OCI-LY7 (cell line): ENCODE measurements at regions not wholly inside any gene's neighbourhood (a gene's known extent, or its start where the extent isn't known, plus 50 kb on each side); places are given as distances from the start of the nearest gene placed in this dataset.

Experiments
- BruUV-seq: library from RNA; stranded (reverse); fragments of 400-500 nt; replicated peaks from 2 replicates; lab custom pipeline; 2021; lab: Mats Ljungman, UMichigan
- CTCF ChIA-PET: fragments of 300-600 bp; sonication (Branson Sonifier 250); formaldehyde crosslinking; loops from one replicate; lab custom pipeline; 2022; ENCODE audit warnings: antibody characterized with exemption; ENCODE audit not compliant: unreplicated experiment; lab: Charles Lee
- POLR2A ChIA-PET: fragments of 300-600 bp; sonication (Branson Sonifier 250); formaldehyde crosslinking; loops from one replicate; lab custom pipeline; 2022; ENCODE audit warnings: antibody characterized with exemption; lab: Charles Lee
- DNase-seq: peaks from one replicate; pipeline ENCODE4 v3.0.0-alpha.2; 2015; ENCODE audit warnings: low spot score
- H2AFZ ChIP-seq: fragments of 200-600 bp; sonication (generic), shearing (Covaris generic); 2 replicates; pipeline ENCODE4 v1.6.1; 2014; ENCODE audit warnings: mild to moderate bottlenecking, antibody characterized with exemption, low read length, moderate library complexity
- H3K27ac ChIP-seq: fragments of 200-600 bp; sonication (generic); 2 replicates; pipeline ENCODE4 v1.5.1; 2014; ENCODE audit warnings: mixed run types, low read depth, mild to moderate bottlenecking, moderate library complexity, low read length, inconsistent platforms; ENCODE audit not compliant: poor library complexity, severe bottlenecking
- H3K36me3 ChIP-seq: fragments of 200-600 bp; sonication (generic); 2 replicates; pipeline ENCODE4 v1.6.1; 2014; ENCODE audit warnings: mild to moderate bottlenecking, antibody characterized with exemption, low read length, moderate library complexity, mixed read lengths; ENCODE audit not compliant: insufficient read depth
- H3K4me1 ChIP-seq: fragments of 200-600 bp; sonication (generic); 2 replicates; pipeline ENCODE4 v1.5.1; 2014; ENCODE audit warnings: mild to moderate bottlenecking, low read length; ENCODE audit not compliant: insufficient read depth, poor library complexity, severe bottlenecking
- H3K4me2 ChIP-seq: fragments of 200-600 bp; sonication (generic); 2 replicates; pipeline ENCODE4 v1.6.1; 2014; ENCODE audit warnings: mild to moderate bottlenecking, low read length
- H3K4me3 ChIP-seq: fragments of 200-600 bp; sonication (generic); 2 replicates; pipeline ENCODE4 v1.5.1; 2014; ENCODE audit warnings: mild to moderate bottlenecking, low read depth, low read length; ENCODE audit not compliant: poor library complexity, severe bottlenecking
- H3K79me2 ChIP-seq: fragments of 200-600 bp; sonication (generic); 2 replicates; pipeline ENCODE4 v1.6.1; 2016; ENCODE audit warnings: low read depth, mild to moderate bottlenecking, low read length, moderate library complexity, mixed read lengths; ENCODE audit not compliant: insufficient read depth
- H3K9me2 ChIP-seq: fragments of 200-600 bp; sonication (generic); 2 replicates; pipeline ENCODE4 v1.6.1; 2016; ENCODE audit warnings: mild to moderate bottlenecking, low read length, mixed read lengths; ENCODE audit not compliant: insufficient read depth
- H3K9me3 ChIP-seq: fragments of 200-600 bp; sonication (generic); 2 replicates; pipeline ENCODE4 v1.6.1; 2014; ENCODE audit warnings: mild to moderate bottlenecking, mixed run types, low read length, mixed read lengths
- H4K20me1 ChIP-seq: fragments of 200-600 bp; sonication (generic); 2 replicates; pipeline ENCODE4 v1.6.1; 2014; ENCODE audit warnings: mild to moderate bottlenecking, antibody characterized with exemption, low read length, moderate library complexity, mixed read lengths; ENCODE audit not compliant: insufficient read depth
- EZH2phosphoT487 ChIP-seq: fragments of 200-600 bp; sonication (generic); IDR thresholded peaks from 2 replicates; pipeline ENCODE4 v1.6.1; 2018; ENCODE audit warnings: low read depth, borderline replicate concordance, mild to moderate bottlenecking, mixed run types, antibody characterized with exemption, low read length, moderate library complexity, mixed read lengths
- intact Hi-C: fragments of 100-400 bp; cut with micrococcal nuclease; formaldehyde crosslinking; loops from one replicate; pipeline ENCODE4 v1.10.0; 2022; ENCODE audit not compliant: unreplicated experiment
- TF ChIP-seq, protein P1 (sequence below): fragments of 200-600 bp; sonication (generic); conservative IDR thresholded peaks from 2 replicates; pipeline ENCODE4 v1.5.1; 2014; ENCODE audit warnings: mild to moderate bottlenecking, antibody characterized with exemption, low read length, moderate library complexity, mixed read lengths

- POLR2A ChIA-PET, result interaction anchor here (0.8 kb wide), 1 partner anchor 9 kb away, joined by 5 read pairs; no protein-coding TSS in a partner anchor
- CTCF ChIA-PET, result no interaction called here
- intact Hi-C loops, result no loop called here
- BruUV-seq, result no TSS peak
- no peak overlapping the region for H2AFZ ChIP-seq
- TF ChIP-seq EZH2phosphoT487, result no peak
- TF ChIP-seq, protein P1, sequence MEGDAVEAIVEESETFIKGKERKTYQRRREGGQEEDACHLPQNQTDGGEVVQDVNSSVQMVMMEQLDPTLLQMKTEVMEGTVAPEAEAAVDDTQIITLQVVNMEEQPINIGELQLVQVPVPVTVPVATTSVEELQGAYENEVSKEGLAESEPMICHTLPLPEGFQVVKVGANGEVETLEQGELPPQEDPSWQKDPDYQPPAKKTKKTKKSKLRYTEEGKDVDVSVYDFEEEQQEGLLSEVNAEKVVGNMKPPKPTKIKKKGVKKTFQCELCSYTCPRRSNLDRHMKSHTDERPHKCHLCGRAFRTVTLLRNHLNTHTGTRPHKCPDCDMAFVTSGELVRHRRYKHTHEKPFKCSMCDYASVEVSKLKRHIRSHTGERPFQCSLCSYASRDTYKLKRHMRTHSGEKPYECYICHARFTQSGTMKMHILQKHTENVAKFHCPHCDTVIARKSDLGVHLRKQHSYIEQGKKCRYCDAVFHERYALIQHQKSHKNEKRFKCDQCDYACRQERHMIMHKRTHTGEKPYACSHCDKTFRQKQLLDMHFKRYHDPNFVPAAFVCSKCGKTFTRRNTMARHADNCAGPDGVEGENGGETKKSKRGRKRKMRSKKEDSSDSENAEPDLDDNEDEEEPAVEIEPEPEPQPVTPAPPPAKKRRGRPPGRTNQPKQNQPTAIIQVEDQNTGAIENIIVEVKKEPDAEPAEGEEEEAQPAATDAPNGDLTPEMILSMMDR, result no peak
- H3K4me3 ChIP-seq, result no peak overlapping the region
- DNase-seq, result no peak
- H3K9me3 ChIP-seq, result no peaks in the 10 kb centered on the region
- no peaks in the 10 kb centered on the region for H3K79me2 ChIP-seq
- no peaks in the 10 kb centered on the region for H3K9me2 ChIP-seq
- H3K4me1 ChIP-seq, result no peaks in the 10 kb centered on the region
- no peaks in the 10 kb centered on the region for H4K20me1 ChIP-seq
- no peak overlapping the region for H3K4me2 ChIP-seq
- H3K27ac ChIP-seq, result no peak overlapping the region
- H3K36me3 ChIP-seq, result no peaks in the 10 kb centered on the region
Observed at GRCh38 chr9:108178318-108178717, 677.5 kb downstream of the ACTL7B start.

GRCh38 chr9:108168236-108168850, 678.8 kb upstream of the KLF4 start:
- H3K4me3 ChIP-seq, result no peak overlapping the region
- ChIA-PET CTCF (no interaction called here), POLR2A (interaction anchor here (0.6 kb wide), 1 partner anchor 92 kb away, joined by 3 read pairs; no protein-coding TSS in a partner anchor)
- no peak overlapping the region for H2AFZ ChIP-seq
- no peak overlapping the region for H3K27ac ChIP-seq
- no peaks in the 10 kb centered on the region for H3K9me2 ChIP-seq
- H4K20me1 ChIP-seq, result no peaks in the 10 kb centered on the region
- BruUV-seq, result no TSS peak
- H3K4me1 ChIP-seq, result no peaks in the 10 kb centered on the region
- H3K79me2 ChIP-seq, result no peaks in the 10 kb centered on the region
- H3K4me2 ChIP-seq, result no peak overlapping the region
- no peak for DNase-seq
- H3K36me3 ChIP-seq, result no peaks in the 10 kb centered on the region
- intact Hi-C loops, result no loop called here
- H3K9me3 ChIP-seq, result no peaks in the 10 kb centered on the region
- no peak for TF ChIP-seq EZH2phosphoT487
- TF ChIP-seq, protein P1, result no peak

DNA sequence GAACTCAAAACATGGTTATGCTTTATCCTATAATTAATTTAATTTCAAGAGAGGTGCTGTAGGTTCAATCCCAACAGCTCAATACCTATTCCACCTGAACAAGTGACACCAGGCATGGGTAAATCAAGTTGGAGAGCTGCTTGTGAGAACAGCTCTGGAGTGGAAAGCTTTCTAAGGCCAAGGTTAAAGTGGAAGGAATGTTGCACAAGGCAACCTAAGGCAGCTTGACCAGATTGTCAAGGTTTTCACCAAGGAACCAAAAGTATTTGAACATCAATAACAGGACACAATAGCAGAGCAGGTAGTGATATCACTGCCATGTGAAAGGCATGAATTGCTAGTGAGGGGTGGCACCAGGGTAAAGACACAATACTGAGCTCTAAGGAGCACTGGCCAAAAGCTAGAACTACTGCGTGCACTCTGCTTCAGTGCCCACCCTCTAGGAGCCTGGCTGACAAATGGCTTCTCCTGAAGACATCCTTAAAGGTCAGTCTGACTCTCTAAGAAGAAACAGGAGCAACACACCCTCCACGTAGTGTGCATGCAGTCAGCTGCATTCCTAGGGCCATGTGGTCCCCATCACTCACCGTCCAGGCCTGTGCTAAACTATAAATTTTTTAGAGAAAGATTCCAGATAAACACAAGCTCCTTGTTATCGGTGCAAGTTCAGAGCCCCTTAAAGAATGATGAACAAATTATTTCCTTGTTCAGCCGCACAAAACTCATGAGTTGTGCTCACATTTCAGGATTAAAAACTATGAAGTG, 677.7 kb upstream of the KLF4 start:
- H4K20me1 ChIP-seq, result no peaks in the 10 kb centered on the region
- ChIA-PET POLR2A (interaction anchor here (0.6 kb wide), 1 partner anchor 93 kb away, joined by 3 read pairs; no protein-coding TSS in a partner anchor), CTCF (no interaction called here)
- BruUV-seq, result no TSS peak
- no peaks in the 10 kb centered on the region for H3K9me3 ChIP-seq
- H2AFZ ChIP-seq, result no peak overlapping the region
- H3K36me3 ChIP-seq, result no peaks in the 10 kb centered on the region
- no peak overlapping the region for H3K27ac ChIP-seq
- no peaks in the 10 kb centered on the region for H3K9me2 ChIP-seq
- no peaks in the 10 kb centered on the region for H3K79me2 ChIP-seq
- no peak for TF ChIP-seq EZH2phosphoT487
- TF ChIP-seq, protein P1, result no peak
- no peak for DNase-seq
- H3K4me1 ChIP-seq, result no peaks in the 10 kb centered on the region
- H3K4me2 ChIP-seq, result no peak overlapping the region
- no peak overlapping the region for H3K4me3 ChIP-seq
- intact Hi-C loops, result no loop called here
